HepG2 (cell line): ENCODE measurements at regions not wholly inside any gene's neighbourhood (a gene's known extent, or its start where the extent isn't known, plus 50 kb on each side); places are given as distances from the start of the nearest gene placed in this dataset.

Source experiments
- ARHGAP35 ChIP-seq: sonication (generic); formaldehyde crosslinking; IDR thresholded peaks from 2 replicates; pipeline ENCODE4 v1.9.0; 2022; ENCODE audit warnings: mild to moderate bottlenecking, inconsistent platforms, moderate library complexity, missing genetic modification reagents, borderline replicate concordance
- ARNT2 ChIP-seq: sonication (generic); formaldehyde crosslinking; IDR thresholded peaks from 2 replicates; pipeline ENCODE4 v1.8.0; 2022; ENCODE audit warnings: mild to moderate bottlenecking, low read depth, missing genetic modification reagents, moderate library complexity
- CBX2 ChIP-seq, 2 experiments: fragments of 200-600 bp in 1 of 2; sonication (generic); formaldehyde crosslinking in 1 of 2; IDR thresholded peaks; 2 replicates each; pipeline versions ENCODE4 v1.7.0 to v1.8.1; 2018 to 2022; ENCODE audit warnings: low read depth in 2 of 2, low read length in 1 of 2, mild to moderate bottlenecking in 1 of 2, missing genetic modification reagents in 1 of 2
- HMGA1 ChIP-seq: sonication (generic); formaldehyde crosslinking; conservative IDR thresholded peaks from 2 replicates; pipeline ENCODE4 v1.4.0; 2020; ENCODE audit warnings: missing genetic modification reagents
- ISL2 ChIP-seq: sonication (generic); formaldehyde crosslinking; IDR thresholded peaks from 2 replicates; pipeline ENCODE4 v1.5.0; 2020; ENCODE audit warnings: missing genetic modification reagents
- JUND ChIP-seq: sonication (generic); formaldehyde crosslinking; IDR thresholded peaks from 2 replicates; pipeline ENCODE4 v1.8.0; 2022; ENCODE audit warnings: mild to moderate bottlenecking, missing genetic modification reagents
- KAT8 ChIP-seq: IDR thresholded peaks from 2 replicates; pipeline ENCODE4 v1.6.1; 2016; ENCODE audit warnings: missing genetic modification reagents, missing compliant biosample characterization
- KLF16 ChIP-seq, 2 experiments: sonication (generic) in 1 of 2; formaldehyde crosslinking in 1 of 2; IDR thresholded peaks; 2 replicates each; pipeline versions ENCODE4 v1.6.1 to v1.8.0; 2016 to 2023; ENCODE audit warnings: missing genetic modification reagents in 2 of 2, missing compliant biosample characterization in 1 of 2
- SRY ChIP-seq: sonication (generic); formaldehyde crosslinking; IDR thresholded peaks from 2 replicates; pipeline ENCODE4 v1.8.0; 2022; ENCODE audit warnings: mild to moderate bottlenecking, missing genetic modification reagents
- TGIF2 ChIP-seq: IDR thresholded peaks from 2 replicates; pipeline ENCODE4 v1.6.1; 2016; ENCODE audit warnings: control low read depth, missing compliant biosample characterization
- ZFP82 ChIP-seq: sonication (generic); formaldehyde crosslinking; IDR thresholded peaks from 2 replicates; pipeline ENCODE4 v1.5.1; 2020; ENCODE audit warnings: mild to moderate bottlenecking, missing genetic modification reagents, borderline replicate concordance
- ZKSCAN1 ChIP-seq: fragments of 150-350 bp; IDR thresholded peaks from 2 replicates; pipeline ENCODE4 v1.6.1; 2014; ENCODE audit warnings: low read length
- ZMYM2 ChIP-seq: sonication (generic); formaldehyde crosslinking; IDR thresholded peaks from 2 replicates; pipeline ENCODE4 v1.8.0; 2022; ENCODE audit warnings: mild to moderate bottlenecking, missing genetic modification reagents
- ZNF510 ChIP-seq: sonication (generic); formaldehyde crosslinking; IDR thresholded peaks from 2 replicates; pipeline ENCODE4 v1.4.0; 2020; ENCODE audit warnings: low read depth, mild to moderate bottlenecking, missing genetic modification reagents
- ZNF777 ChIP-seq: sonication (generic); formaldehyde crosslinking; IDR thresholded peaks from 2 replicates; pipeline ENCODE4 v1.4.0; 2020; ENCODE audit warnings: missing genetic modification reagents
- ZSCAN21 ChIP-seq: sonication (generic); formaldehyde crosslinking; IDR thresholded peaks from 2 replicates; pipeline ENCODE4 v1.8.0; 2022; ENCODE audit warnings: mild to moderate bottlenecking, missing genetic modification reagents, moderate library complexity, borderline replicate concordance
- TF ChIP-seq, protein P1 (sequence below): sonication (generic); formaldehyde crosslinking; IDR thresholded peaks from 2 replicates; pipeline ENCODE4 v1.8.0; 2022; ENCODE audit warnings: missing genetic modification reagents, mild to moderate bottlenecking, inconsistent platforms, borderline replicate concordance
- TF ChIP-seq, protein P2 (sequence below): sonication (generic); formaldehyde crosslinking; IDR thresholded peaks from 2 replicates; pipeline ENCODE4 v1.4.0; 2020; ENCODE audit warnings: missing genetic modification reagents
- TF ChIP-seq, protein P3 (sequence below): sonication (generic); formaldehyde crosslinking; IDR thresholded peaks from 2 replicates; pipeline ENCODE4 v1.4.0; 2020; ENCODE audit warnings: missing genetic modification reagents, borderline replicate concordance
- TF ChIP-seq, protein P4 (sequence below), 2 experiments: fragments of 450-650 bp in 1 of 2; sonication (generic) in 1 of 2; formaldehyde crosslinking; IDR thresholded peaks; 2 replicates each; pipeline versions ENCODE4 v1.5.0 to v1.8.0; 2020 to 2022; ENCODE audit warnings: mild to moderate bottlenecking in 1 of 2, missing genetic modification reagents in 1 of 2
- TF ChIP-seq, protein P5 (sequence below): IDR thresholded peaks from 2 replicates; pipeline ENCODE4 v1.6.1; 2012; ENCODE audit warnings: low read length, improper control_type of control experiment

DNA sequence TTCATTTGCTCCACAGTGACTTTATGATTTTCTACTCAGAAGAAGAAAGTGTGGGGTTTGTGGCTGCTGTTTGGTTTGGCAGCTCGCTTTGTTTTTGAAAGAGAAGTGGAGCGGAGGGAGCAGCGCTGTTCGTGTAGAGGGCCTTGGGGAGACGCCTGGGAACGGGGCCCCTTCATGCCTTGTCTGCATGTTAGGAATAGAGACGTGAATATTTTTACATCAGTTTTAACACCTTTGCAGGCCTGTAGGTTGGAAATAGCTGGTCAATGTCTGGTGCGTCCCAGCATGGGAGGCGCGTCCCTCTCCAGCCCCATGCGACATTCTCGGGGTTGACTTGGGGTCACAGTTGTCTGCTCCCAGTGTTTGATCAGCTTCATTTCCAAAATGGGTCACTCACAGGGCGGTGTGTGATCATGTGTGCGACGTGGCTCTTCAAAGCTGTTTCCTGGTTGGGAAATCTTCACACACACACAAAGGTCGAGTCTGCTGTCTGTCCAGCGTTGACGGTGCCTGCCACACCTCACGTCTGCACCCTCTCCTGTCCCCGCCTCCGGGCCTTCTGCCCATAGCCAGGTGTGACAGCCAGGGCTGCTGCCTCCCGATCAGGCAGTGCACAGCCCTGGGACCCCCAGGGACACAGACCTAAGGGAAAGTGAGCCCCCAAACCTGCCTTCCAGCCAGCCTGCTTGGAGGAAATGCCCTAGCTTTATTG lies 149.2 kb downstream of the PSMG1 start (continued):
- TF ChIP-seq ZFP82 (no peak), ARHGAP35 (CRISPR knock-in tag) (peak; percentile 74; the same call in 1 of the 2 replicates), KLF16 (CRISPR knock-in tag; IDR thresholded peaks at IDR 0.05) (peak in 1 of 2 experiments; percentile 86; a peak in 2 of 4 replicates), CBX2 (IDR thresholded peaks at IDR 0.05; ENCODE audit: low read depth, low read length) (no peak), CBX2 (CRISPR knock-in tag; IDR thresholded peaks at IDR 0.05; ENCODE audit: low read depth) (no peak), SRY (0 out of 2 replicates have a peak, but pooled peaks have one; percentile 75), ZMYM2 (peak; percentile 86), TGIF2 (CRISPR knock-in tag) (peak; percentile 80), ZKSCAN1 (no peak), KAT8 (CRISPR knock-in tag) (peak; percentile 86), ARNT2 (CRISPR knock-in tag) (peak; percentile 48; the same call in 1 of the 2 replicates), HMGA1 (CRISPR knock-in tag) (no peak), ZNF510 (CRISPR knock-in tag) (0 out of 2 replicates have a peak, but pooled peaks have one; percentile 18), ISL2 (CRISPR knock-in tag) (peak; percentile 96), ZSCAN21 (CRISPR knock-in tag) (peak; percentile 82; the same call in 1 of the 2 replicates), ZNF777 (peak; percentile 71), JUND (CRISPR knock-in tag) (peak; percentile 45; the same call in 1 of the 2 replicates)
- TF ChIP-seq, protein P1, sequence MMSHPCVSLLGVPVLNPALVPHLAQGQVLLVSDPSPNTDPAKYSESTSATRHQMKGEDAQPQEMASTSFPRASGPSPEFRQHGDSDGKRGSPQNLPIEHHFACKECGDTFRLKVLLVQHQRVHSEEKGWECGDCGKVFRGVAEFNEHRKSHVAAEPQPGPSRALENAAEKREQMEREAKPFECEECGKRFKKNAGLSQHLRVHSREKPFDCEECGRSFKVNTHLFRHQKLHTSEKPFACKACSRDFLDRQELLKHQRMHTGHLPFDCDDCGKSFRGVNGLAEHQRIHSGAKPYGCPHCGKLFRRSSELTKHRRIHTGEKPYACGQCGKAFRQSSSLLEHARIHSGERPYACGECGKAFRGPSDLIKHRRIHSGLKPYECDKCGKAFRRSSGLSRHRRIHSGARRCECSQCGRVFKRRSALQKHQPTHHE (CRISPR knock-in tag): peak; percentile 90
- TF ChIP-seq, protein P2, sequence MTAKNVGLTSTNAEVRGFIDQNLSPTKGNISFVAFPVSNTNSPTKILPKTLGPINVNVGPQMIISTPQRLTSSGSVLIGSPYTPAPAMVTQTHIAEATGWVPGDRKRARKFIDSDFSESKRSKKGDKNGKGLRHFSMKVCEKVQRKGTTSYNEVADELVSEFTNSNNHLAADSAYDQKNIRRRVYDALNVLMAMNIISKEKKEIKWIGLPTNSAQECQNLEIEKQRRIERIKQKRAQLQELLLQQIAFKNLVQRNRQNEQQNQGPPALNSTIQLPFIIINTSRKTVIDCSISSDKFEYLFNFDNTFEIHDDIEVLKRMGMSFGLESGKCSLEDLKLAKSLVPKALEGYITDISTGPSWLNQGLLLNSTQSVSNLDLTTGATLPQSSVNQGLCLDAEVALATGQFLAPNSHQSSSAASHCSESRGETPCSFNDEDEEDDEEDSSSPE (CRISPR knock-in tag): peak; percentile 66
- TF ChIP-seq, protein P3, sequence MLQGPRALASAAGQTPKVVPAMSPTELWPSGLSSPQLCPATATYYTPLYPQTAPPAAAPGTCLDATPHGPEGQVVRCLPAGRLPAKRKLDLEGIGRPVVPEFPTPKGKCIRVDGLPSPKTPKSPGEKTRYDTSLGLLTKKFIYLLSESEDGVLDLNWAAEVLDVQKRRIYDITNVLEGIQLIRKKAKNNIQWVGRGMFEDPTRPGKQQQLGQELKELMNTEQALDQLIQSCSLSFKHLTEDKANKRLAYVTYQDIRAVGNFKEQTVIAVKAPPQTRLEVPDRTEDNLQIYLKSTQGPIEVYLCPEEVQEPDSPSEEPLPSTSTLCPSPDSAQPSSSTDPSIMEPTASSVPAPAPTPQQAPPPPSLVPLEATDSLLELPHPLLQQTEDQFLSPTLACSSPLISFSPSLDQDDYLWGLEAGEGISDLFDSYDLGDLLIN (CRISPR knock-in tag): 0 out of 2 replicates have a peak, but pooled peaks have one; percentile 24
- TF ChIP-seq, protein P4, sequence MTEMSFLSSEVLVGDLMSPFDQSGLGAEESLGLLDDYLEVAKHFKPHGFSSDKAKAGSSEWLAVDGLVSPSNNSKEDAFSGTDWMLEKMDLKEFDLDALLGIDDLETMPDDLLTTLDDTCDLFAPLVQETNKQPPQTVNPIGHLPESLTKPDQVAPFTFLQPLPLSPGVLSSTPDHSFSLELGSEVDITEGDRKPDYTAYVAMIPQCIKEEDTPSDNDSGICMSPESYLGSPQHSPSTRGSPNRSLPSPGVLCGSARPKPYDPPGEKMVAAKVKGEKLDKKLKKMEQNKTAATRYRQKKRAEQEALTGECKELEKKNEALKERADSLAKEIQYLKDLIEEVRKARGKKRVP (CRISPR knock-in tag; IDR thresholded peaks at IDR 0.05): peak in 1 of 2 experiments; percentile 51; a peak in 1 of 4 replicates
- TF ChIP-seq, protein P5, sequence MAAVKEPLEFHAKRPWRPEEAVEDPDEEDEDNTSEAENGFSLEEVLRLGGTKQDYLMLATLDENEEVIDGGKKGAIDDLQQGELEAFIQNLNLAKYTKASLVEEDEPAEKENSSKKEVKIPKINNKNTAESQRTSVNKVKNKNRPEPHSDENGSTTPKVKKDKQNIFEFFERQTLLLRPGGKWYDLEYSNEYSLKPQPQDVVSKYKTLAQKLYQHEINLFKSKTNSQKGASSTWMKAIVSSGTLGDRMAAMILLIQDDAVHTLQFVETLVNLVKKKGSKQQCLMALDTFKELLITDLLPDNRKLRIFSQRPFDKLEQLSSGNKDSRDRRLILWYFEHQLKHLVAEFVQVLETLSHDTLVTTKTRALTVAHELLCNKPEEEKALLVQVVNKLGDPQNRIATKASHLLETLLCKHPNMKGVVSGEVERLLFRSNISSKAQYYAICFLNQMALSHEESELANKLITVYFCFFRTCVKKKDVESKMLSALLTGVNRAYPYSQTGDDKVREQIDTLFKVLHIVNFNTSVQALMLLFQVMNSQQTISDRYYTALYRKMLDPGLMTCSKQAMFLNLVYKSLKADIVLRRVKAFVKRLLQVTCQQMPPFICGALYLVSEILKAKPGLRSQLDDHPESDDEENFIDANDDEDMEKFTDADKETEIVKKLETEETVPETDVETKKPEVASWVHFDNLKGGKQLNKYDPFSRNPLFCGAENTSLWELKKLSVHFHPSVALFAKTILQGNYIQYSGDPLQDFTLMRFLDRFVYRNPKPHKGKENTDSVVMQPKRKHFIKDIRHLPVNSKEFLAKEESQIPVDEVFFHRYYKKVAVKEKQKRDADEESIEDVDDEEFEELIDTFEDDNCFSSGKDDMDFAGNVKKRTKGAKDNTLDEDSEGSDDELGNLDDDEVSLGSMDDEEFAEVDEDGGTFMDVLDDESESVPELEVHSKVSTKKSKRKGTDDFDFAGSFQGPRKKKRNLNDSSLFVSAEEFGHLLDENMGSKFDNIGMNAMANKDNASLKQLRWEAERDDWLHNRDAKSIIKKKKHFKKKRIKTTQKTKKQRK: no peak
